ENCODE measurements at regions not wholly inside any gene's neighbourhood (a gene's known extent, or its start where the extent isn't known, plus 50 kb on each side); places are given as distances from the start of the nearest gene placed in this dataset.

DNA sequence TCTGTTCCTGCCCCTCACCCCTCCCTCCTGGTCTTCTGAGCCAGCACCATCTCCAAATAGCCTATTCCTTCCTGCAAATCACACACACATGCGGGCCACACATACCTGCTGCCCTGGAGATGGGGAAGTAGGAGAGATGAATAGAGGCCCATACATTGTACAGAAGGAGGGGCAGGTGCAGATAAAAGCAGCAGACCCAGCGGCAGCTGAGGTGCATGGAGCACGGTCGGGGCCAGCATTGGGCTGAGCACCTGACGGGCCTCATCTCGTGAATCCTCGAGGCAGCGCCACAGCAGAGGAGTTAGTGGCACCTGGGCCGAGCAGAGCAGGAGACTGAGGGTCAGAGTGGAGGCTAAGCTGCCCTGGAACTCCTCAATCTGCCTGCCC, 941.8 kb downstream of the BRD1 start:
- TF ChIP-seq, protein P1, sequence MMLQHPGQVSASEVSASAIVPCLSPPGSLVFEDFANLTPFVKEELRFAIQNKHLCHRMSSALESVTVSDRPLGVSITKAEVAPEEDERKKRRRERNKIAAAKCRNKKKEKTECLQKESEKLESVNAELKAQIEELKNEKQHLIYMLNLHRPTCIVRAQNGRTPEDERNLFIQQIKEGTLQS (CRISPR knock-in tag; IDR thresholded peaks at IDR 0.05): no peak
- TF ChIP-seq, protein P2, sequence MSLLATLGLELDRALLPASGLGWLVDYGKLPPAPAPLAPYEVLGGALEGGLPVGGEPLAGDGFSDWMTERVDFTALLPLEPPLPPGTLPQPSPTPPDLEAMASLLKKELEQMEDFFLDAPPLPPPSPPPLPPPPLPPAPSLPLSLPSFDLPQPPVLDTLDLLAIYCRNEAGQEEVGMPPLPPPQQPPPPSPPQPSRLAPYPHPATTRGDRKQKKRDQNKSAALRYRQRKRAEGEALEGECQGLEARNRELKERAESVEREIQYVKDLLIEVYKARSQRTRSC (CRISPR knock-in tag; IDR thresholded peaks at IDR 0.05; ENCODE audit: low read depth): no peak
- TF ChIP-seq, protein P3, sequence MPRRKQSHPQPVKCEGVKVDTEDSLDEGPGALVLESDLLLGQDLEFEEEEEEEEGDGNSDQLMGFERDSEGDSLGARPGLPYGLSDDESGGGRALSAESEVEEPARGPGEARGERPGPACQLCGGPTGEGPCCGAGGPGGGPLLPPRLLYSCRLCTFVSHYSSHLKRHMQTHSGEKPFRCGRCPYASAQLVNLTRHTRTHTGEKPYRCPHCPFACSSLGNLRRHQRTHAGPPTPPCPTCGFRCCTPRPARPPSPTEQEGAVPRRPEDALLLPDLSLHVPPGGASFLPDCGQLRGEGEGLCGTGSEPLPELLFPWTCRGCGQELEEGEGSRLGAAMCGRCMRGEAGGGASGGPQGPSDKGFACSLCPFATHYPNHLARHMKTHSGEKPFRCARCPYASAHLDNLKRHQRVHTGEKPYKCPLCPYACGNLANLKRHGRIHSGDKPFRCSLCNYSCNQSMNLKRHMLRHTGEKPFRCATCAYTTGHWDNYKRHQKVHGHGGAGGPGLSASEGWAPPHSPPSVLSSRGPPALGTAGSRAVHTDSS (CRISPR knock-in tag; conservative IDR thresholded peaks at IDR 0.05): no peak
- TF ChIP-seq, protein P4, sequence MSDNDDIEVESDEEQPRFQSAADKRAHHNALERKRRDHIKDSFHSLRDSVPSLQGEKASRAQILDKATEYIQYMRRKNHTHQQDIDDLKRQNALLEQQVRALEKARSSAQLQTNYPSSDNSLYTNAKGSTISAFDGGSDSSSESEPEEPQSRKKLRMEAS (IDR thresholded peaks at IDR 0.05): no peak
- TF ChIP-seq, protein P5, sequence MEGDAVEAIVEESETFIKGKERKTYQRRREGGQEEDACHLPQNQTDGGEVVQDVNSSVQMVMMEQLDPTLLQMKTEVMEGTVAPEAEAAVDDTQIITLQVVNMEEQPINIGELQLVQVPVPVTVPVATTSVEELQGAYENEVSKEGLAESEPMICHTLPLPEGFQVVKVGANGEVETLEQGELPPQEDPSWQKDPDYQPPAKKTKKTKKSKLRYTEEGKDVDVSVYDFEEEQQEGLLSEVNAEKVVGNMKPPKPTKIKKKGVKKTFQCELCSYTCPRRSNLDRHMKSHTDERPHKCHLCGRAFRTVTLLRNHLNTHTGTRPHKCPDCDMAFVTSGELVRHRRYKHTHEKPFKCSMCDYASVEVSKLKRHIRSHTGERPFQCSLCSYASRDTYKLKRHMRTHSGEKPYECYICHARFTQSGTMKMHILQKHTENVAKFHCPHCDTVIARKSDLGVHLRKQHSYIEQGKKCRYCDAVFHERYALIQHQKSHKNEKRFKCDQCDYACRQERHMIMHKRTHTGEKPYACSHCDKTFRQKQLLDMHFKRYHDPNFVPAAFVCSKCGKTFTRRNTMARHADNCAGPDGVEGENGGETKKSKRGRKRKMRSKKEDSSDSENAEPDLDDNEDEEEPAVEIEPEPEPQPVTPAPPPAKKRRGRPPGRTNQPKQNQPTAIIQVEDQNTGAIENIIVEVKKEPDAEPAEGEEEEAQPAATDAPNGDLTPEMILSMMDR (CRISPR knock-in tag; IDR thresholded peaks at IDR 0.05): no peak
- TF ChIP-seq NFIB (CRISPR knock-in tag; IDR thresholded peaks at IDR 0.05; ENCODE audit: borderline replicate concordance) (no peak), NCOA2 (CRISPR knock-in tag; IDR thresholded peaks at IDR 0.05) (no peak), EED (CRISPR knock-in tag; IDR thresholded peaks at IDR 0.05) (no peak), ATF1 (CRISPR knock-in tag; IDR thresholded peaks at IDR 0.05) (no peak), TAF1 (CRISPR knock-in tag; IDR thresholded peaks at IDR 0.05) (no peak), MYC (CRISPR knock-in tag; IDR thresholded peaks at IDR 0.05; ENCODE audit: borderline replicate concordance) (no peak)
- TF ChIP-seq, protein P6, sequence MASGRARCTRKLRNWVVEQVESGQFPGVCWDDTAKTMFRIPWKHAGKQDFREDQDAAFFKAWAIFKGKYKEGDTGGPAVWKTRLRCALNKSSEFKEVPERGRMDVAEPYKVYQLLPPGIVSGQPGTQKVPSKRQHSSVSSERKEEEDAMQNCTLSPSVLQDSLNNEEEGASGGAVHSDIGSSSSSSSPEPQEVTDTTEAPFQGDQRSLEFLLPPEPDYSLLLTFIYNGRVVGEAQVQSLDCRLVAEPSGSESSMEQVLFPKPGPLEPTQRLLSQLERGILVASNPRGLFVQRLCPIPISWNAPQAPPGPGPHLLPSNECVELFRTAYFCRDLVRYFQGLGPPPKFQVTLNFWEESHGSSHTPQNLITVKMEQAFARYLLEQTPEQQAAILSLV (CRISPR knock-in tag; IDR thresholded peaks at IDR 0.05; ENCODE audit: borderline replicate concordance): no peak

Measured in HepG2 (cell line).